Activated T-cell treated with anti-CD3 and anti-CD28 coated beads, Interleukin-2, amount 50 U/mL, for 72 hours (primary cell): ENCODE measurements at regions not wholly inside any gene's neighbourhood (a gene's known extent, or its start where the extent isn't known, plus 50 kb on each side); places are given as distances from the start of the nearest gene placed in this dataset.

ENCODE experiments used
- ATAC-seq, 2 donors: fragments of 150-1000 bp; cut with Tn5 transposase; replicated peaks in 1 of 2; 2 replicates each; pipeline ENCODE4 v1.10.0; 2021; ENCODE audit warnings: moderate library complexity in 2 of 2, mild to moderate bottlenecking in 1 of 2
- DNase-seq, 2 donors: peaks; one replicate each; pipeline ENCODE4 v3.0.0; 2021 to 2022; ENCODE audit warnings: mixed read lengths in 1 of 2
- H3K27ac Mint-ChIP-seq: one replicate; pipeline ENCODE4 v1.8.0; 2022; ENCODE audit warnings: mild to moderate bottlenecking, moderate library complexity, mixed read lengths
- H3K27me3 Mint-ChIP-seq: one replicate; pipeline ENCODE4 v1.8.0; 2022; ENCODE audit warnings: low read depth, mixed read lengths
- H3K36me3 Mint-ChIP-seq, 2 donors: one replicate each; pipeline ENCODE4 v1.8.0; 2022; ENCODE audit warnings: mixed read lengths in 2 of 2, mild to moderate bottlenecking in 1 of 2; ENCODE audit not compliant: insufficient read depth in 2 of 2
- H3K4me1 Mint-ChIP-seq: one replicate; pipeline ENCODE4 v1.8.0; 2022; ENCODE audit warnings: low read depth, mixed read lengths
- H3K4me3 Mint-ChIP-seq, 2 donors: one replicate each; pipeline ENCODE4 v1.8.0; 2022; ENCODE audit warnings: mild to moderate bottlenecking in 2 of 2, mixed read lengths in 2 of 2, moderate library complexity in 2 of 2
- H3K9me3 Mint-ChIP-seq, 2 donors: one replicate each; pipeline ENCODE4 v1.8.0; 2022; ENCODE audit warnings: mixed read lengths in 2 of 2

GRCh38 chr2:118165595-118165994, 77.3 kb downstream of the INSIG2 start:
- Mint-ChIP-seq H3K27ac (no peak overlapping the region), H3K36me3 (no peaks in the 10 kb centered on the region), H3K9me3 (peaks cover 0 to 6% of the 10 kb centered on the region in 2 donors), H3K4me1 (peaks cover 4% of the 10 kb centered on the region), H3K4me3 (no peak overlapping the region), H3K27me3 (peaks cover 18% of the 10 kb centered on the region)
- DNase-seq (no peak), ATAC-seq (no peak)
